ENCODE measurements at regions not wholly inside any gene's neighbourhood (a gene's known extent, or its start where the extent isn't known, plus 50 kb on each side); places are given as distances from the start of the nearest gene placed in this dataset.
A peak's percentile ranks its signal among the peaks of the same experiment; 100 is the strongest.

DNA sequence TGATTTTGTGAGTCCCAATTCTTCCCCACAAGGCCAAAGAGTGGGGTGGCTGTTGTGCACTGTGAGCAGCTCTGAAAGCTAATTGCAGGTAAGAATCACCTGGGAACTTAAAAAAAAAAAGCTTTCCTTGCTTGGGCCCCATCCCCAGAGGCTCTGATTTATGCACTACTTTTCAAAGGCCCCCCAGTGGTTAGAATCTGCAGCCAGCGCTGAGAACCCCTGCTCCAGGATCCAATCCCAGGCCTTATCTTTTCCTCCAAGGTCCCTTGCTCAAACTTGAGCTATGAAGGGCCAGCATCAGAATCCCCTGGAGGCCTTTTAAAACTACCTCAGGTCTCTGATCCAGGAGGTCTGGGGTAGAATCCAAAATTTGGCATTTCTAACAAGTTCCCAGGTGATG, 156.8 kb downstream of the UXS1 start:
- no peak overlapping the region for H3K4me3 ChIP-seq
- in situ Hi-C loops (cut with MboI; ENCODE audit: low pct_ligation_motif_present in 1 of 4, low pct_unique_long_range_greater_than_20kb in 1 of 4, low sequenced_read_pairs in 3 of 4) (no loop called here), intact Hi-C loops (cut with DNase I; ENCODE audit: low total_unique reads) (no loop called here)
- TF ChIP-seq, protein P1, sequence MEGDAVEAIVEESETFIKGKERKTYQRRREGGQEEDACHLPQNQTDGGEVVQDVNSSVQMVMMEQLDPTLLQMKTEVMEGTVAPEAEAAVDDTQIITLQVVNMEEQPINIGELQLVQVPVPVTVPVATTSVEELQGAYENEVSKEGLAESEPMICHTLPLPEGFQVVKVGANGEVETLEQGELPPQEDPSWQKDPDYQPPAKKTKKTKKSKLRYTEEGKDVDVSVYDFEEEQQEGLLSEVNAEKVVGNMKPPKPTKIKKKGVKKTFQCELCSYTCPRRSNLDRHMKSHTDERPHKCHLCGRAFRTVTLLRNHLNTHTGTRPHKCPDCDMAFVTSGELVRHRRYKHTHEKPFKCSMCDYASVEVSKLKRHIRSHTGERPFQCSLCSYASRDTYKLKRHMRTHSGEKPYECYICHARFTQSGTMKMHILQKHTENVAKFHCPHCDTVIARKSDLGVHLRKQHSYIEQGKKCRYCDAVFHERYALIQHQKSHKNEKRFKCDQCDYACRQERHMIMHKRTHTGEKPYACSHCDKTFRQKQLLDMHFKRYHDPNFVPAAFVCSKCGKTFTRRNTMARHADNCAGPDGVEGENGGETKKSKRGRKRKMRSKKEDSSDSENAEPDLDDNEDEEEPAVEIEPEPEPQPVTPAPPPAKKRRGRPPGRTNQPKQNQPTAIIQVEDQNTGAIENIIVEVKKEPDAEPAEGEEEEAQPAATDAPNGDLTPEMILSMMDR (IDR thresholded peaks at IDR 0.05) = no peak
- no peak for TF ChIP-seq EP300 (IDR thresholded peaks at IDR 0.05; ENCODE audit: low read depth)
- no peak for TF ChIP-seq POLR2AphosphoS5 (IDR thresholded peaks at IDR 0.05)
- no peak for TF ChIP-seq POLR2A (IDR thresholded peaks at IDR 0.05)
- peaks cover 0 to 4% (median 0%) of the 10 kb centered on the region in 4 donors for H3K4me1 ChIP-seq
- H3K36me3 ChIP-seq = no peaks in the 10 kb centered on the region
- H3K9me3 ChIP-seq = no peaks in the 10 kb centered on the region
- no peaks in the 10 kb centered on the region for H3K27me3 ChIP-seq
- no peak overlapping the region for H3K27ac ChIP-seq
- DNase-seq = no peak
- 87% methylated on average over 1 of the region's 1 CpG; no CpG with 5 or more reads in 1 of the 2 donors for WGBS, 2 donors (ENCODE audit: low coverage in 1 of 2)

DNA sequence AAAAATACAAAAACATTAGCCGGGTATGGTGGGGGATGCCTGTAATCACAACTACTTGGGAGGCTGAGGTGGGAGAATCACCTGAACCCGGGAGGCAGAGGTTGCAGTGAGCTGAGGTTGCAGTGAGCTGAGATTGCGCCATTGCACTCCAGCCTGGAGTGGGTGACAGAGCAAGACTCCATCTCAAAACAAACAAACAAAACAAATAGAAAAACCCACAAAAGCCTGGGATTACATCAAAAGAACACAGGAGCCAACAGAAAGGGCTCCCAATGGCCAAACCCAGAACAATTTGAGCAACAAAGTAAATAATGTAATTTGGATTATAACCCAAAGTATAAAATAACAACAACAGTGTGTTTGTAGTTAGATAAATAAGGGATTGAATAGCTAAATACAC, 159.8 kb downstream of the UXS1 start:
- Histone ChIP-seq H3K9me3 (no peaks in the 10 kb centered on the region), H3K36me3 (no peaks in the 10 kb centered on the region), H3K4me3 (no peak overlapping the region), H3K27me3 (no peaks in the 10 kb centered on the region), H3K27ac (no peak overlapping the region), H3K4me1 (peaks cover 0 to 22% (median 13%) of the 10 kb centered on the region in 4 donors)
- in situ Hi-C loops (cut with MboI; ENCODE audit: low pct_ligation_motif_present in 1 of 4, low pct_unique_long_range_greater_than_20kb in 1 of 4, low sequenced_read_pairs in 3 of 4) (no loop called here), intact Hi-C loops (cut with DNase I; ENCODE audit: low total_unique reads) (no loop called here)
- no peak for DNase-seq
- WGBS, 2 donors (ENCODE audit: low coverage in 1 of 2) = 60 to 80% methylated on average over 2 to 3 of the region's 3 CpGs
- TF ChIP-seq, protein P1 (IDR thresholded peaks at IDR 0.05) = no peak
- no peak for TF ChIP-seq EP300 (IDR thresholded peaks at IDR 0.05; ENCODE audit: low read depth)

DNA sequence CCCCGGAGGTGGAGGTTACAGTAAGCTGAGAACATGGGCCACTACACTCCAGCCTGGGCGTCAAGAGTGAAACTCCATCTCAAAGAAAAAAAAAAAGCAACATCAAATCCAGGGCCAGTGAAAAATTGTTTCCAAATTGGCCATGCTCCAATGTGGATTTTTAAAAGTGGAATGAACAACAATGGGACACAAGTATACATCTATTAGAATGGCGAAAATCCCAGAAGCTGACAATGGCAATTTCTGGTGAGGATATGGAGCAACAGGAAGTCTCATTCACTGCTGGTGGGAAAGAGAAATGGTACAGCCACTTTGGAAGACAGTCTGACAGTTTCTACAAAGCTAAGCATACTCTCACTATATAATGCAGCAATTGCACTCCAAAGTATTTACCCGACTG, 161.4 kb downstream of the UXS1 start:
- H3K27ac ChIP-seq = no peak overlapping the region
- peaks cover 0 to 22% (median 11%) of the 10 kb centered on the region in 4 donors for H3K4me1 ChIP-seq
- 79 to 91% methylated on average over 3 to 4 of the region's 4 CpGs for WGBS, 2 donors (ENCODE audit: low coverage in 1 of 2)
- no peaks in the 10 kb centered on the region for H3K36me3 ChIP-seq
- DNase-seq = no peak
- in situ Hi-C loops (cut with MboI; ENCODE audit: low pct_ligation_motif_present in 1 of 4, low pct_unique_long_range_greater_than_20kb in 1 of 4, low sequenced_read_pairs in 3 of 4) = no loop called here
- TF ChIP-seq EP300 (IDR thresholded peaks at IDR 0.05; ENCODE audit: low read depth) = no peak
- TF ChIP-seq POLR2A (IDR thresholded peaks at IDR 0.05) = no peak
- intact Hi-C loops (cut with DNase I; ENCODE audit: low total_unique reads) = no loop called here
- no peaks in the 10 kb centered on the region for H3K27me3 ChIP-seq
- no peaks in the 10 kb centered on the region for H3K9me3 ChIP-seq
- H3K4me3 ChIP-seq = no peak overlapping the region

DNA sequence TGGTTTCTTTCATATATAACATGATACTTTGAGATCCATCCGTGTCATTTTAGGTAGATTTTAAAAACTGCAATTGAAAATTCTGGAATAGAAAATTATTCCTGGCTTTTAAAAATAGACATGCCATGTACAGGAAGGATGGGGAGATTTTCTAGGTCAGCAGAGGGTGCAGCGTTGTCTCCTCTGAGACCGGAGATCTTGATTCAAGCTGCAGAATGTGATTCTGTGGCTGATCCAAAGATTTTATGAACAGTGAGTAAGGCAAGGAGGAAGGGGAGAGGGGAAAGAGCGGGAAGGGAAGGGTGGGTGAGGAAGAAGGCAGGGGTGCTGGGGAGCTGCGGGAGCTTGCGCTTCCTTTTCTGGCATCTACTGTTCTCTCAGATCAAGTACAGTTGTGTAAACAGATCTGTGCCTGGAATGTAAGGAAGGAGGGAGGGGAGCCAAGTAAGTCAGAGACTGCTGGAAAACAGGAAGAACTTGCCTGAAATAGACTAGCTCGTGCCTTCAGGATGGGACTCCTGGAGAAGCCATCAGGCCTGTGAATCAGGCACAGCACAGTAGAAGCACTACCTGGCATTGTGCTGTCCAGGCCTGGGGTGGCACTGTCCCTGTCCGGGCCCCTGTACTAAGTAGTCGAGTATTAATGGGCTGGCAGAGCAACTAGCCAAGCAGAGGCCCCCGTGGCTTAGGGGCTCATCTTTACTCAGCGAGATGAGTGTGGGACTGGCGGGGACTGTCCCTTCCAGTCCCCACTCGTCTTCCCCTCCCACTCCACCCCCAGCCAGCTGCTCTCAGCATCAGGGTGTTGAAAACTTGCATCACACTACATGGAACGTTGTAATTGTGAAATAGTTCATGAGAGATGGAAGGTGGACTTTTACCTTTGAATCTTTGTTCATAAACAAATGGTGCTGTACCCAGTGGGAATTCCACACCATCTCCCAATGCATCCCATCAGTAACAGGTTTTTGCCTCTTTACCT, 163.5 kb downstream of the UXS1 start:
- WGBS, 2 donors (ENCODE audit: low coverage in 1 of 2) = 25 to 31% methylated on average over 5 to 13 of the region's 14 CpGs
- Histone ChIP-seq H3K27ac (peak overlapping the region; percentile 74 to 89 (median 80)), H3K36me3 (no peaks in the 10 kb centered on the region), H3K4me1 (peaks cover 0 to 22% (median 11%) of the 10 kb centered on the region in 4 donors), H3K27me3 (no peaks in the 10 kb centered on the region), H3K9me3 (no peaks in the 10 kb centered on the region), H3K4me3 (no peak overlapping the region)
- DNase-seq = peak; percentile 29
- TF ChIP-seq POLR2AphosphoS5 (IDR thresholded peaks at IDR 0.05) (peak; percentile 6 to 56 (median 36)), EP300 (IDR thresholded peaks at IDR 0.05; ENCODE audit: low read depth) (no peak), POLR2A (IDR thresholded peaks at IDR 0.05) (no peak)
- in situ Hi-C loops (cut with MboI; ENCODE audit: low pct_ligation_motif_present in 1 of 4, low pct_unique_long_range_greater_than_20kb in 1 of 4, low sequenced_read_pairs in 3 of 4) = no loop called here
- intact Hi-C loops (cut with DNase I; ENCODE audit: low total_unique reads) = no loop called here

DNA sequence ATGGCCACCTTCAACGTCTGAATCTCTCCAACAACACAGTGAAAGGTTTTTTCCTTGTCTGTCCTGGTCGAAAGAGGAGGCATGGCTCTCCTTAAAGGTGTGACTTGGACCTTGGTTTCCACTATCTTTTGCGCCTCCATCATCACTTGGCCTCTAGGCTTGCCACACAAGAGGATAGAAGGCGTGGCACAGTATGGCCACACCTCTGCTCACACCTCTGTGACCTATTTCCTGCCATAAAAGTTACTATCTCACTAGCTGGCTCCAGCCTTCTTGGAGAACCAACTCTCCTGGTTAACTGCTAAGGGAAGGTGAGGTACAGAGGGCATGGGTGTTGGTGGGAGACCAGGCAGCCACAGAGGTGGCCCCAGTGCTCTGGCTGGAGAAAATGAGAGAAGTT, 165.9 kb downstream of the UXS1 start:
- in situ Hi-C loops (cut with MboI; ENCODE audit: low pct_ligation_motif_present in 1 of 4, low pct_unique_long_range_greater_than_20kb in 1 of 4, low sequenced_read_pairs in 3 of 4) = no loop called here
- TF ChIP-seq POLR2AphosphoS5 (IDR thresholded peaks at IDR 0.05) (no peak), EP300 (IDR thresholded peaks at IDR 0.05; ENCODE audit: low read depth) (no peak), POLR2A (IDR thresholded peaks at IDR 0.05) (no peak)
- TF ChIP-seq, protein P1 (IDR thresholded peaks at IDR 0.05) = no peak
- Histone ChIP-seq H3K4me1 (peaks cover 0 to 22% (median 11%) of the 10 kb centered on the region in 4 donors), H3K9me3 (no peaks in the 10 kb centered on the region), H3K27ac (no peak overlapping the region), H3K27me3 (no peaks in the 10 kb centered on the region), H3K36me3 (no peaks in the 10 kb centered on the region), H3K4me3 (no peak overlapping the region)
- 17 to 48% methylated on average over 1 to 4 of the region's 4 CpGs for WGBS, 2 donors (ENCODE audit: low coverage in 1 of 2)
- intact Hi-C loops (cut with DNase I; ENCODE audit: low total_unique reads) = loop anchor here (2.0 kb wide), 1 partner anchor 279 kb away; no protein-coding TSS in a partner anchor
- peak; percentile 23 for DNase-seq
